HT1080 (cell line): ENCODE measurements at regions not wholly inside any gene's neighbourhood (a gene's known extent, or its start where the extent isn't known, plus 50 kb on each side); places are given as distances from the start of the nearest gene placed in this dataset.
A peak's percentile ranks its signal among the peaks of the same experiment; 100 is the strongest.
"Not testable (repeated sequence)": the region's sequence is repeated elsewhere in the genome, so short reads cannot be mapped to it uniquely, and the experiment has no call there.

Source experiments
- DNase-seq: peaks from one replicate; pipeline ENCODE4 v3.0.0-alpha.2; 2015; ENCODE audit warnings: low read depth

DNA sequence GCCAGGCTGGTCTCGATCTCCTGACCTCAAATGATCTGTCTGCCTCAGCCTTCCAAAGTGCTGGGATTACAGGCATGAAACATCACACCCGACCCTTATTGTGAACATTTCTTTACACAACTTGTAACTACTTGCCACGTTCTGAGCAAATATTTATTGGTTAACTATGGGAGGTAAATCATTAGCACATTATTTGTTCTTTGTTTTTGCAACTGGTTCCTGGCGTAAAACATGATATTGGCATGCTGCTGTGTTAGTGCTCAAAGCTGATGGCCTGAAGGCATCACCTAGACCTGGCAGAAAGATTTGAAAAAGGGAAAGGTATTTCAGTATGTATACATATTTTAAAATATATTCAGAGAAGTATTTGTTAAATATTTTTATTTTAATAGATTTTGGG, 438.3 kb upstream of the PRKX start:
- no peak for DNase-seq

- DNase-seq: no peak
These were observed 436.8 kb upstream of the PRKX start for GRCh38 chrX:4150259-4150658.

GRCh38 chrX:4129626-4130025, 416.2 kb upstream of the PRKX start:
- DNase-seq: no peak

GRCh38 chrX:4118666-4119530, 405.4 kb upstream of the PRKX start:
- no peak for DNase-seq

DNA sequence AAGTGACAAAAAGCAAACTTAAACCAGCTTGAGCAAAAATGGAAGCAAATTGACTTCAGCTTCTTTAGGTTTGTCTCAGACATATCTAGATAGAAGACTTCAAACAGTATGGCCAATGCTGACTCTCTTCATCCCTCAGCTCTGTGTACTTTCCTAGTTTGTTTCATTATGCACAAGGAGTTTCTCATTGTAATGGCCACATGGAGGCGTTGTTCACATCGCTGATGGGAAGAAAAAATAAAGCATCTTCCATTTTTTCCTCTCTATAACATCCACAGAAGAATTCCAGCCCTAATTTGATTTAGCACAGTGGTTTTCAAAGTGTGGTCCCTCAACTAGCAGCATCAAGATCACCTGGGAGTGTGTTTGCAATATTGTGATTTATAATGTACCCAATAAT, 397.5 kb upstream of the PRKX start:
- no peak for DNase-seq

- DNase-seq: no peak
These were observed 381.5 kb upstream of the PRKX start for GRCh38 chrX:4094926-4095325.

- peak; percentile 25 for DNase-seq
These were observed 377.8 kb upstream of the PRKX start for GRCh38 chrX:4091046-4091760.

DNA sequence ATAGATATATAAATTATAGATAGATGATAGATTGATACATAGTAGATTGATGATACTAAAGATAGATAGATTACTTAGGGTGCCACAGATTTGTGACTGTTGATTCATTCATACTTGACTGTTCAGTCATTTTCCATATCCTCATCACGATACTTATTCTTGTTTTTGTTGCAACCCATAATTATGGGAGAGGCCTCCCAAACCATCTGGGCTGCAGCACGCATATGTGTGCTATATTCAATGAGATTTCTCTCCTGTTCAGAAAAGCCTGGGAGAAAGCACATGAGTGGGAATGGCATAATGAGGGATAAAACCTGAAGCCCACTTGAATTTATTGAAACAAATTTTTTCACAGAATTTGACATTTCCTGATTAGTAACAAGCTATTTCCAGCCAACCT, 346.4 kb upstream of the PRKX start:
- DNase-seq: no peak

- no peak for DNase-seq
These were observed 330.5 kb upstream of the PRKX start for GRCh38 chrX:4043951-4044350.

DNA sequence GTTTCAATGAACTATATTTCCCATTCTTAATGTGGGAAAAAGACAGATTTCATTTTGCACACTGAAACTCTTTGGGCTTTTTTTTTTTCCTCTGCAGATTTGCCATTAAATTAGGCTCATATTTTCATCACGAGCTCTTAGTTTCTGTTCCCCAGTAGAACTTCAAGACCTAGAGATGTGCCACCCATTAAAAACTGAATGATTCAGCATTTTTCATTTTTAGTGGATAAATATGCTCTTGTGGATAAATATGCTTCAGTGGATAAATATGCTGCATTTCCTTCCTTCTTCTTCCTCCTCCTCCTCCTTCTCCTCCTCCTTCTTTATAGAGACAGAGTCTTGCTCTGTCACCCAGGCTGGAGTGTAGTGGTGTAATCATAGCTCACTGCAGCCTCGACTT, 322.4 kb upstream of the PRKX start:
- no peak for DNase-seq

- DNase-seq: no peak
These were observed 314.7 kb upstream of the PRKX start for GRCh38 chrX:4028151-4028550.

DNA sequence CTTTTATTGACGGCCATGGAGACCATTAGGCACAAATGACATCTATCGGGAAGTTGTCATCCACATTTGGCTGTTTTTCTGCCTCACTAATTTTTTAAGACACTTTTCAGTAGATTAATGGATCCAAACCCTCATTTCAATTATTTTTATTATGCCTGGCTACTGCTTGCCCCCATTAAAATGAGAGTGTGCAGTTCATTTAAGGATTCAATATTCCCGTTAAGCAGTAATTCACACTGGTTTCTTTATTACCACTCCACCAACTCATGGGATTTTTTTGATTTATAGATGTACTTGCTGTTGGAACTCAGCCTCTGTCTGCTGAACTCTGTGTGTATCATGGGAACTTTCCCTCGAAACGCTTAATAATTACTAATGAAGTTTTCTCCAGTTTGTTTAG, 291.8 kb upstream of the PRKX start:
- DNase-seq: no peak

GRCh38 chrX:4004822-4005221, 291.4 kb upstream of the PRKX start:
- DNase-seq: no peak

DNA sequence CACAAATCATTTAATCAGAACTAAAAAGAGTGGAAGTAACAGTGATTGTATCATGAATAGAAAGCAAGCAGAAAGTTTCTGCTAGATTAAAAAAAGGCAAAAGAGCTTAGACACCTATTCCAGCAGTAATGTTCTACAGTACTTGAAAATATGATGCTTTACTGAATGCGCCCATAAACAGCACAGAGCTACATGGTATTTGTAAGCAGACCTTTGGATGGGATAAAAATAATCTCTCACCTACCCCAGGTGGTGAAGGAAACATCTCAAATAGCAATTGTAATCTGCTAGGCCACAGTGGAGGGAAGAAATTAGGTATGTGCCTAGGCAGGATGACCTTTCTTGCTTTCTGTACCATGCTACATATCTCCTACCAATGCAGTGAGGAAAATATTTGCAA, 280.9 kb upstream of the PRKX start:
- DNase-seq: no peak

GRCh38 chrX:3990569-3990968, 277.1 kb upstream of the PRKX start:
- DNase-seq: no peak

GRCh38 chrX:3972104-3972858, 258.8 kb upstream of the PRKX start:
- DNase-seq: not testable (repeated sequence)

DNA sequence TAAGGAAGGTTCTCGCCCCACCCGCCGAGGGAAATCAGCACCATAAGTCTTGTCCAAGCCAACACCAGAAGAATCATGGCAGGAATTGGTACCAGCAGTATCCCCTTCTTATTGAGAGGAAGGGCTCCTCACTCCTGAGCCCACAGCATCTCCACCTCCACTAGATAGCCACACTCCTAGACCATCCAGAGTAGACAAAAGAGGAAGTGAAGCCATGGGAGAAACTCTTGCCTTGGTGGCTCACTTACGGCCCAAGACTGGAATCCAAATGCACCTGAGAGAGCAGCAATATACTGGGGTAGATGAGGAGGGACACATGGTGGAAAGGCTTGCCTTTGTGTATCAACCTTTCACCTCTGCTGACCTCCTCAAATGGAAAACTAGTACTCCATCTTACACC, 255.3 kb upstream of the PRKX start:
- no peak for DNase-seq

DNA sequence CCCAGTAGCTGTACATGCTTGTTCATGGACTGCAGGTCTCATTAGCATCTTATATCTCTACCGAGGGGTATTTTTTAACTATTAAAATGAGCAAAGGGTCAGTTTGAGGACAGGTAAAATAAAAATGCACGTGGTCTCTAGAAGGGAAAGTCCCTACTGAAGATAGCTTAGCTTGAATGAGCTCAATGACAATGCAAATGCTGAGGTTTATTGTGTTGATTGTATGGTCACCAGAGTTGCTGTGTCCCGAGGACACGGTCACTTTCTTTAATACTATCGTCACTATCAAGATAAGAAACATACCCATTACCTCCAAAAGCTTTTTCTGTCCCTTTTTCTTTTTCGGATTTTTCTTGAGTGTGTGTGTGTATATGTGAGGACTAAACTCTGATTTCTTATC, 250.5 kb upstream of the PRKX start:
- no peak for DNase-seq

DNA sequence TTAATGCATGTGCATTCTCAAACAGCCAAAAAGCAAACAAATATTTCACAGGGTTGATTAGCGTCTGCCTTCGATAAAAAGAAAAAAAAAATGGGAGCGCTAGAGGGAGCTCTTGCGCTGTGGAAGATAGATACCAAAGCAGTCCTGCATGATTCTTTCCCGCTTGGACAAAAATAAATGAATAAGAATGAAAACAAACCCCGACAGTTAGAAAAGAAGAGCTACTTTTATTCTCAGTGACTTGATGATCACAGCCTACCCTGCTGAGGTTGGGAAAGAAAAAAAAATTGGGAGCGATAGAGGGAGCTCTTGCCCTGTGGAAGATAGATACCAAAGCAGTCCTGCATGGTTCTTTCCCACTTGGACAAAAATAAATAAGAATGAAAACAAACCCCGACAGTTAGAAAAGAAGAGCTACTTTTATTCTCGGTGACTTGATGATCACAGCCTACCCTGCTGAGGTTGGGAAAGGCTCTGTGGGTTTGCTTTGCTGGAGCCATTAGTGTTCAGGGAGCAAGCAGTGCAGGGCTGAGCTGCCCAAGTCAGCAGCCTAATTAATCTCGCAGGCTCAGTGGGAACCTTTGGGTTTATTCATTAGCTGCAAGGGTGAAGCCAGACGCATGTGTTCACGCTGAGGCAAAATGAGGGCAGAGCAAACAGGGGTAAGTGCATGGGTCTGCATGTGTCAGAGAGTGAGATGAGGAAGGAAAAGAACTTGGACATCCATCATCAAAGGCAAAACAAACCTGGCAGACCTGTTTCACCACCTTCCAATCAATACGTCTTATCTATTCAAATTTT, 249.3 kb upstream of the PRKX start:
- peak; percentile 4 for DNase-seq

GRCh38 chrX:3960952-3961351, 247.5 kb upstream of the PRKX start:
- no peak for DNase-seq

- DNase-seq: no peak
These were observed 238.4 kb upstream of the PRKX start for GRCh38 chrX:3951859-3952258.
